ENCODE measurements at regions not wholly inside any gene's neighbourhood (a gene's known extent, or its start where the extent isn't known, plus 50 kb on each side); places are given as distances from the start of the nearest gene placed in this dataset.

GRCh38 chr6:40936818-40937251, 102.2 kb downstream of the UNC5CL start:
- no peak for TF ChIP-seq CTCF (IDR thresholded peaks at IDR 0.05)

DNA sequence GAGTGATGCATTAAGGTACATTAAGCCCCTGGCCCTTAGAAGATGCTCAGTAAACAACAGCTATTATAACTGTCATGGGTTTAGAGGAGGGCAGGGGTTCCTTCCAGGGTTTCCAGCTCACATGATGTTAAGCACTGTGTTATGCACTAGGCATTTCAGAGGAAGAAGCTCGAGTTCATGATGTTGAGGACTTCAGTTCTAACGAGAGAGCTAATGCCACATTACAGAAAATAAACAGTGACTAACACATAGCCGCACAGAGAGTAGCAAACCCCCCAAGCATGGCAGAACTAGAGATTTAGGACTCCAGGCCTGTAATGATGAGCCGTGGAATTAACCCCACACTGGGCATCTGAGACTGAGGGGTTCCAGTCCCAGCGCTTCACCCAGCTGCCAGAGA, 105.2 kb downstream of the UNC5CL start:
- no peak for TF ChIP-seq CTCF (IDR thresholded peaks at IDR 0.05)

DNA sequence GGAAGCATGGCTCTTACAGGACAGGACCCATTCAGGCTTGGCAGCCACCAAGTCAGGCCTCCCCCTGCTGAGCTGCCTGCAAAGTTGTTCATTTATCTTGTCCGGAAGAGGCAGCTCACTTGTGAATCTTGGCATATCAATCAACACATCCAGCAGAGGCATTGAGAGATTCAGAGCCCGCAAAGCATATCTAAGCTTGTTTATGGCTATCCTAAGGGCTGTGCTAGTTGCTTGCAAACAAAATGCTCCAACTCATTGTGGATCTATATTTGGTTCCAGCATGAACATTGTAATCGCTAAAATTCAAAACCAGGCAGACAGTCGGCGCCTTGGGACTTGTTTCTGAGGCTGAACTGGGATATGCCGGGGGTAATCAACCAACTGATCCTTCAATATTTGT, 106.1 kb downstream of the UNC5CL start:
- TF ChIP-seq CTCF (IDR thresholded peaks at IDR 0.05): no peak

DNA sequence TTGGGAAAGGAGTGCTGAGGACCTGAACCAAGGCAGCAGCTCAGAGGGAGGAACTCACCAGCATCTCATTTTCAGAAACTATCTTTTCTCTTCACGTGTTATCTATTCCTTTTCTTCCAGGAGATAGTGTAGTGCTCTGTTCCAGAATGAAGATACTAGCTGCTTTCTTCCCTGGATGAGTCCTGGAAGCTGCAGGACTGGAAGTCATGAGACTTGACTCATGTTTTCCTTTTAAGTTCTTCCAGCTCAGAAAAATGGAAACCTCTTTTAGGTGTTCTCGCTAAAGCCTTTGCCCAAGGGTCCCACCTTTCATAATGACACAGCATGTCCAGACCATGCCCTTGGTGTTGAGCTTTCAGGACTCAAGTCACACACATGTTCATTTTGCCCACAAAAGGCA, 106.7 kb downstream of the UNC5CL start:
- TF ChIP-seq CTCF (IDR thresholded peaks at IDR 0.05): no peak

DNA sequence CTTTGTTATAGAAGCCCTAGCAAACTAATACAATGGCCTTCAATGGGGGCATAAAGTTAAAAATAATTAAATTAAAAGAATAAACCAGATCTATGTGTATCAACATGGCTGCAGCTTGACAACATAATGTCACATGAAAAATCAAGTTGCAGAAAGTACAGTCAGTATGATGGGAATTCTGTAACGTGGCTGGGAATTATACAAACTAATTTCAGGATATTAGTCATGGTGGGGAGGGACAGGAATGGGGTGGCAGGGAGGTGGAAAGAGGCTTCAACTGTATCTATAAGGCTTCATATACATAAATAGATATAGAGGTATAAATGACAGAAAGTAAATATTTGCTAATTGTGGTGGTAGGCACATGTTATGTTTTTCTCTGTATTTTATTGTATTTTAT, 107.1 kb downstream of the UNC5CL start:
- TF ChIP-seq CTCF (IDR thresholded peaks at IDR 0.05): no peak

GRCh38 chr6:40930555-40930954, 108.5 kb downstream of the UNC5CL start:
- no peak for TF ChIP-seq CTCF (IDR thresholded peaks at IDR 0.05)

- TF ChIP-seq CTCF (IDR thresholded peaks at IDR 0.05): no peak
These were observed 109.0 kb downstream of the UNC5CL start for GRCh38 chr6:40930045-40930444.

- no peak for TF ChIP-seq CTCF (IDR thresholded peaks at IDR 0.05)
These were observed 109.8 kb downstream of the UNC5CL start for GRCh38 chr6:40929176-40929575.
